Activated naive CD4-positive, alpha-beta T cell treated with anti-CD3 and anti-CD28 coated beads, Interleukin-2, amount 10 ng/mL, durations not matched to agents 7 days and 5 days (primary cell): ENCODE measurements at regions not wholly inside any gene's neighbourhood (a gene's known extent, or its start where the extent isn't known, plus 50 kb on each side); places are given as distances from the start of the nearest gene placed in this dataset.

Source experiments
- CTCF ChIA-PET: fragments of 350-600 bp; sonication (Branson Sonifier 250); formaldehyde crosslinking; loops from one replicate; lab custom pipeline; 2021; ENCODE audit warnings: antibody characterized with exemption; lab: Charles Lee
- DNase-seq: peaks from one replicate; pipeline ENCODE4 v3.0.0-alpha.2; 2020
- H3K27ac Mint-ChIP-seq: one replicate; pipeline ENCODE4 v1.8.0; 2021; ENCODE audit warnings: mild to moderate bottlenecking, moderate library complexity, mixed read lengths
- H3K27me3 Mint-ChIP-seq: one replicate; pipeline ENCODE4 v1.8.0; 2021; ENCODE audit warnings: mild to moderate bottlenecking, mixed read lengths
- H3K36me3 Mint-ChIP-seq: one replicate; pipeline ENCODE4 v1.8.0; 2021; ENCODE audit warnings: mixed read lengths
- H3K4me1 Mint-ChIP-seq: one replicate; pipeline ENCODE4 v1.8.0; 2021; ENCODE audit warnings: mixed read lengths
- H3K4me3 Mint-ChIP-seq: one replicate; pipeline ENCODE4 v1.8.0; 2021; ENCODE audit warnings: mild to moderate bottlenecking, moderate library complexity, mixed read lengths
- H3K9me3 Mint-ChIP-seq: one replicate; pipeline ENCODE4 v1.8.0; 2021; ENCODE audit warnings: mixed read lengths

- Mint-ChIP-seq H3K36me3 (no peaks in the 10 kb centered on the region), H3K4me3 (no peak overlapping the region), H3K27ac (no peak overlapping the region), H3K27me3 (peaks cover 13% of the 10 kb centered on the region), H3K4me1 (no peaks in the 10 kb centered on the region), H3K9me3 (no peaks in the 10 kb centered on the region)
- no peak for DNase-seq
- CTCF ChIA-PET = no interaction called here
These were observed 1376.4 kb downstream of the TBC1D22A start for GRCh38 chr22:48138855-48139254.

GRCh38 chr22:48138427-48138826 lies 1376.0 kb downstream of the TBC1D22A start:
- no peak overlapping the region for H3K27ac Mint-ChIP-seq
- no peak for DNase-seq
- CTCF ChIA-PET = no interaction called here
- no peaks in the 10 kb centered on the region for H3K36me3 Mint-ChIP-seq
- H3K4me1 Mint-ChIP-seq = no peaks in the 10 kb centered on the region
- H3K27me3 Mint-ChIP-seq = peaks cover 13% of the 10 kb centered on the region
- no peak overlapping the region for H3K4me3 Mint-ChIP-seq
- H3K9me3 Mint-ChIP-seq = no peaks in the 10 kb centered on the region

- no peak for DNase-seq
- Mint-ChIP-seq H3K9me3 (no peaks in the 10 kb centered on the region), H3K36me3 (no peaks in the 10 kb centered on the region), H3K4me1 (no peaks in the 10 kb centered on the region), H3K4me3 (no peak overlapping the region), H3K27me3 (peaks cover 13% of the 10 kb centered on the region), H3K27ac (no peak overlapping the region)
- CTCF ChIA-PET = no interaction called here
These were observed 1375.2 kb downstream of the TBC1D22A start for GRCh38 chr22:48137640-48138039.

GRCh38 chr22:48135592-48135991 lies 1373.1 kb downstream of the TBC1D22A start:
- Mint-ChIP-seq H3K27me3 (peaks cover 13% of the 10 kb centered on the region), H3K9me3 (no peaks in the 10 kb centered on the region), H3K4me3 (no peak overlapping the region), H3K4me1 (no peaks in the 10 kb centered on the region), H3K27ac (no peak overlapping the region), H3K36me3 (no peaks in the 10 kb centered on the region)
- CTCF ChIA-PET = no interaction called here
- DNase-seq = no peak

GRCh38 chr22:48125416-48125815 lies 1363.0 kb downstream of the TBC1D22A start:
- Mint-ChIP-seq H3K27ac (no peak overlapping the region), H3K4me3 (no peak overlapping the region), H3K36me3 (no peaks in the 10 kb centered on the region), H3K4me1 (no peaks in the 10 kb centered on the region), H3K27me3 (no peaks in the 10 kb centered on the region), H3K9me3 (no peaks in the 10 kb centered on the region)
- no peak for DNase-seq
- CTCF ChIA-PET = no interaction called here

GRCh38 chr22:48121984-48122383 lies 1359.5 kb downstream of the TBC1D22A start:
- H3K27me3 Mint-ChIP-seq = peaks cover 11% of the 10 kb centered on the region
- no peak for DNase-seq
- no peaks in the 10 kb centered on the region for H3K36me3 Mint-ChIP-seq
- H3K27ac Mint-ChIP-seq = no peak overlapping the region
- H3K9me3 Mint-ChIP-seq = peaks cover 1% of the 10 kb centered on the region
- H3K4me1 Mint-ChIP-seq = peaks cover 6% of the 10 kb centered on the region
- H3K4me3 Mint-ChIP-seq = no peak overlapping the region
- CTCF ChIA-PET = no interaction called here

GRCh38 chr22:48118654-48119053 lies 1356.2 kb downstream of the TBC1D22A start:
- DNase-seq = no peak
- Mint-ChIP-seq H3K4me3 (no peak overlapping the region), H3K27me3 (peaks cover 18% of the 10 kb centered on the region), H3K27ac (no peak overlapping the region), H3K9me3 (peaks cover 1% of the 10 kb centered on the region), H3K4me1 (peaks cover 6% of the 10 kb centered on the region), H3K36me3 (no peaks in the 10 kb centered on the region)
- CTCF ChIA-PET = no interaction called here

- H3K36me3 Mint-ChIP-seq = no peaks in the 10 kb centered on the region
- H3K9me3 Mint-ChIP-seq = peaks cover 1% of the 10 kb centered on the region
- no peak overlapping the region for H3K4me3 Mint-ChIP-seq
- no peak overlapping the region for H3K27ac Mint-ChIP-seq
- peaks cover 18% of the 10 kb centered on the region for H3K27me3 Mint-ChIP-seq
- H3K4me1 Mint-ChIP-seq = peaks cover 8% of the 10 kb centered on the region
- no peak for DNase-seq
- CTCF ChIA-PET = no interaction called here
These were observed 1354.4 kb downstream of the TBC1D22A start for GRCh38 chr22:48116871-48117270.

GRCh38 chr22:48112687-48113521 lies 1350.5 kb downstream of the TBC1D22A start:
- Mint-ChIP-seq H3K27ac (no peak overlapping the region), H3K4me3 (no peak overlapping the region), H3K27me3 (peaks cover 11% of the 10 kb centered on the region), H3K4me1 (peaks cover 3% of the 10 kb centered on the region), H3K36me3 (no peaks in the 10 kb centered on the region), H3K9me3 (peaks cover 2% of the 10 kb centered on the region)
- DNase-seq = no peak
- CTCF ChIA-PET = no interaction called here

- Mint-ChIP-seq H3K4me1 (peaks cover 2% of the 10 kb centered on the region), H3K4me3 (no peak overlapping the region), H3K27ac (no peak overlapping the region), H3K9me3 (peaks cover 7% of the 10 kb centered on the region), H3K27me3 (peaks cover 53% of the 10 kb centered on the region), H3K36me3 (peaks cover 3% of the 10 kb centered on the region)
- no peak for DNase-seq
- CTCF ChIA-PET = no interaction called here
These were observed 1344.3 kb downstream of the TBC1D22A start for GRCh38 chr22:48106715-48107259.

- DNase-seq = no peak
- no peak overlapping the region for H3K27ac Mint-ChIP-seq
- peaks cover 55% of the 10 kb centered on the region for H3K27me3 Mint-ChIP-seq
- H3K9me3 Mint-ChIP-seq = peaks cover 7% of the 10 kb centered on the region
- H3K36me3 Mint-ChIP-seq = peaks cover 3% of the 10 kb centered on the region
- H3K4me3 Mint-ChIP-seq = no peak overlapping the region
- peaks cover 7% of the 10 kb centered on the region for H3K4me1 Mint-ChIP-seq
- CTCF ChIA-PET = no interaction called here
These were observed 1343.8 kb downstream of the TBC1D22A start for GRCh38 chr22:48106215-48106614.

GRCh38 chr22:48105259-48105658 lies 1342.8 kb downstream of the TBC1D22A start:
- H3K36me3 Mint-ChIP-seq = peaks cover 5% of the 10 kb centered on the region
- H3K27me3 Mint-ChIP-seq = peaks cover 62% of the 10 kb centered on the region
- no peak for DNase-seq
- H3K9me3 Mint-ChIP-seq = peaks cover 9% of the 10 kb centered on the region
- no peak overlapping the region for H3K4me3 Mint-ChIP-seq
- H3K4me1 Mint-ChIP-seq = peaks cover 17% of the 10 kb centered on the region
- no peak overlapping the region for H3K27ac Mint-ChIP-seq
- CTCF ChIA-PET = no interaction called here

GRCh38 chr22:48104766-48105165 lies 1342.3 kb downstream of the TBC1D22A start:
- Mint-ChIP-seq H3K4me1 (peaks cover 22% of the 10 kb centered on the region), H3K4me3 (no peak overlapping the region), H3K9me3 (peaks cover 9% of the 10 kb centered on the region), H3K36me3 (peaks cover 5% of the 10 kb centered on the region), H3K27ac (no peak overlapping the region), H3K27me3 (peaks cover 65% of the 10 kb centered on the region)
- CTCF ChIA-PET = no interaction called here
- no peak for DNase-seq

GRCh38 chr22:48104102-48104738 lies 1341.8 kb downstream of the TBC1D22A start:
- H3K36me3 Mint-ChIP-seq = peaks cover 5% of the 10 kb centered on the region
- DNase-seq = no peak
- CTCF ChIA-PET = no interaction called here
- H3K27me3 Mint-ChIP-seq = peaks cover 65% of the 10 kb centered on the region
- no peak overlapping the region for H3K4me3 Mint-ChIP-seq
- no peak overlapping the region for H3K27ac Mint-ChIP-seq
- peaks cover 27% of the 10 kb centered on the region for H3K4me1 Mint-ChIP-seq
- H3K9me3 Mint-ChIP-seq = peaks cover 9% of the 10 kb centered on the region
